GM12878 (cell line): ENCODE measurements at regions not wholly inside any gene's neighbourhood (a gene's known extent, or its start where the extent isn't known, plus 50 kb on each side); places are given as distances from the start of the nearest gene placed in this dataset.

ENCODE experiments used
- ATAC-seq: fragments of 200-7000 bp; cut with Tn5 transposase; 3 replicates; pipeline ENCODE4 v1.9.1; 2020; ENCODE audit warnings: mild to moderate bottlenecking, moderate library complexity
- BruUV-seq: library from RNA; stranded (reverse); fragments of 400-500 nt; replicated peaks from 2 replicates; lab custom pipeline; 2021; lab: Mats Ljungman, UMichigan
- CTCF ChIA-PET: fragments of 300-600 bp; sonication (Branson Sonifier 250); formaldehyde crosslinking; extraction: SDS; loops from one replicate; lab custom pipeline; 2021; ENCODE audit warnings: inconsistent platforms; lab: Yijun Ruan, JAX
- POLR2A ChIA-PET: fragments of 350-600 bp; formaldehyde crosslinking; extraction: SDS; loops from one replicate; lab custom pipeline; 2021; ENCODE audit warnings: inconsistent platforms; lab: Charles Lee
- RAD21 ChIA-PET: fragments of 300-600 bp; sonication (Branson Sonifier 250); formaldehyde crosslinking; loops from one replicate; lab custom pipeline; 2023; ENCODE audit warnings: antibody characterized with exemption; ENCODE audit not compliant: unreplicated experiment; lab: Charles Lee
- SMC1A ChIA-PET: fragments of 300-600 bp; sonication (Branson Sonifier 250); formaldehyde crosslinking; loops from one replicate; lab custom pipeline; 2023; ENCODE audit not compliant: unreplicated experiment, uncharacterized antibody; lab: Charles Lee
- DNase-seq: peaks from one replicate; pipeline ENCODE4 v3.0.0-alpha.2; 2011; ENCODE audit warnings: low read depth, low spot score
- FAIRE-seq: peaks from 3 replicates; lab custom pipeline; 2011; peaks lifted over from hg19 to GRCh38; lab: Jason Lieb, UNC
- H2AFZ ChIP-seq: 2 replicates; pipeline ENCODE4 v1.6.0; 2011; ENCODE audit warnings: low read depth, low read length, control low read depth; ENCODE audit not compliant: control insufficient read depth
- H3K27ac ChIP-seq: 2 replicates; pipeline ENCODE4 v1.5.1; 2011; ENCODE audit warnings: control low read depth; ENCODE audit not compliant: control insufficient read depth, insufficient read depth
- H3K27me3 ChIP-seq, 2 experiments: replicated peaks in 1 of 2; 2 replicates each; pipeline versions ENCODE4 v1.6.0 to v1.6.1; 2011; ENCODE audit warnings: low read length in 1 of 2; ENCODE audit not compliant: control insufficient read depth in 2 of 2, insufficient read depth in 2 of 2
- H3K36me3 ChIP-seq, 2 experiments: 2 replicates each; pipeline ENCODE4 v1.5.1; 2011; ENCODE audit warnings: low read length in 1 of 2; ENCODE audit not compliant: control insufficient read depth in 2 of 2, insufficient read depth in 2 of 2
- H3K4me1 ChIP-seq: 2 replicates; pipeline ENCODE4 v1.6.1; 2011; ENCODE audit warnings: mild to moderate bottlenecking, low read length, moderate library complexity, mixed read lengths; ENCODE audit not compliant: control insufficient read depth, insufficient read depth
- H3K4me2 ChIP-seq: 2 replicates; pipeline ENCODE4 v1.6.0; 2011; ENCODE audit warnings: control low read depth; ENCODE audit not compliant: control insufficient read depth, insufficient read depth
- H3K4me3 ChIP-seq: fragments of 200-600 bp; sonication (generic); 2 replicates; pipeline ENCODE4 v1.5.1; 2016
- H3K79me2 ChIP-seq: 2 replicates; pipeline ENCODE4 v1.6.0; 2011; ENCODE audit warnings: low read length; ENCODE audit not compliant: control insufficient read depth, insufficient read depth
- H3K9ac ChIP-seq: 2 replicates; pipeline ENCODE4 v1.8.0; 2011; ENCODE audit warnings: low read length, control low read depth, mixed read lengths; ENCODE audit not compliant: control insufficient read depth, insufficient read depth
- H3K9me3 ChIP-seq: replicated peaks from 3 replicates; pipeline ENCODE4 v1.5.1; 2011; ENCODE audit warnings: mild to moderate bottlenecking, low read length; ENCODE audit not compliant: control insufficient read depth, insufficient read depth
- H4K20me1 ChIP-seq: 2 replicates; pipeline ENCODE4 v1.6.0; 2011; ENCODE audit not compliant: control insufficient read depth, insufficient read depth
- ASH2L ChIP-seq: fragments of 300-600, 200-600 bp; sonication (generic); IDR thresholded peaks from 2 replicates; pipeline ENCODE4 v1.6.1; 2017; ENCODE audit warnings: low read depth, mild to moderate bottlenecking, borderline replicate concordance
- BMI1 ChIP-seq: fragments of 450-650 bp; IDR thresholded peaks from 2 replicates; pipeline ENCODE4 v1.6.1; 2016; ENCODE audit warnings: mild to moderate bottlenecking, moderate library complexity, borderline replicate concordance
- GABPA ChIP-seq: IDR thresholded peaks from 2 replicates; pipeline ENCODE4 v1.6.1; 2014; ENCODE audit warnings: antibody characterized with exemption, low read depth, mild to moderate bottlenecking, inconsistent platforms
- IRF4 ChIP-seq: IDR thresholded peaks from 2 replicates; pipeline ENCODE4 v1.6.1; 2011; ENCODE audit warnings: low read depth, low read length
- MEF2B ChIP-seq: fragments of 450-650 bp; IDR thresholded peaks from 2 replicates; pipeline ENCODE4 v1.6.1; 2018; ENCODE audit warnings: mild to moderate bottlenecking, moderate library complexity; ENCODE audit not compliant: partially characterized antibody, poor library complexity, severe bottlenecking
- NFYA ChIP-seq: IDR thresholded peaks from 2 replicates; pipeline ENCODE4 v1.6.1; 2011; ENCODE audit warnings: low read depth, mild to moderate bottlenecking, low read length, improper control_type of control experiment, borderline replicate concordance
- PBX3 ChIP-seq: IDR thresholded peaks from 2 replicates; pipeline ENCODE4 v1.6.1; 2011; ENCODE audit warnings: mild to moderate bottlenecking, low read depth, low read length, moderate library complexity; ENCODE audit not compliant: insufficient replicate concordance
- RB1 ChIP-seq: fragments of 450-650 bp; formaldehyde crosslinking; IDR thresholded peaks from 2 replicates; pipeline ENCODE4 v1.6.1; 2017; ENCODE audit warnings: mild to moderate bottlenecking, borderline replicate concordance
- SMARCA5 ChIP-seq: fragments of 450-650 bp; IDR thresholded peaks from 2 replicates; pipeline ENCODE4 v1.6.1; 2017; ENCODE audit warnings: mild to moderate bottlenecking
- ZBED1 ChIP-seq: IDR thresholded peaks from 2 replicates; pipeline ENCODE4 v1.6.1; 2016; ENCODE audit warnings: borderline replicate concordance
- ZNF622 ChIP-seq: fragments of 450-650 bp; IDR thresholded peaks from 2 replicates; pipeline ENCODE4 v1.6.1; 2017; ENCODE audit warnings: mild to moderate bottlenecking, inconsistent platforms
- WGBS: methylation state at CpG from one replicate; pipeline ENCODE4 v1.1.6; 2016; ENCODE audit warnings: low lambda C conversion rate; ENCODE audit not compliant: insufficient replicate concordance, insufficient coverage; ENCODE audit errors: missing lambda C conversion rate; 5-methylcytosine and 5-hydroxymethylcytosine counted together
- in situ Hi-C: fragments of 300-500 bp; cut with MboI; formaldehyde crosslinking; loops from 9 replicates; pipeline ENCODE4 v1.14.3; 2018; ENCODE audit warnings: mixed read lengths
- intact Hi-C: fragments of 100-400 bp; cut with micrococcal nuclease; formaldehyde crosslinking; loops from one replicate; pipeline ENCODE4 v1.14.2; 2022; ENCODE audit not compliant: unreplicated experiment
- TF ChIP-seq, protein P1 (sequence below): fragments of 450-650 bp; formaldehyde crosslinking; IDR thresholded peaks from 2 replicates; pipeline ENCODE4 v1.4.0; 2020; ENCODE audit warnings: mild to moderate bottlenecking, moderate library complexity

- Histone ChIP-seq H3K36me3 (no peaks in the 10 kb centered on the region), H3K79me2 (no peaks in the 10 kb centered on the region), H3K9me3 (no peaks in the 10 kb centered on the region; the same call in 2 of the 3 replicates), H3K4me3 (no peak overlapping the region), H3K9ac (no peak overlapping the region), H4K20me1 (no peaks in the 10 kb centered on the region), H3K27ac (no peak overlapping the region), H3K4me1 (peaks cover 16% of the 10 kb centered on the region), H3K4me2 (no peak overlapping the region), H2AFZ (no peak overlapping the region), H3K27me3 (no peaks in the 10 kb centered on the region)
- ATAC-seq: no peak
- intact Hi-C loops: no loop called here
- RAD21 ChIA-PET: no interaction called here
- 70% methylated on average over 5 of the region's 5 CpGs for WGBS
- no peak for FAIRE-seq
- no TSS peak for BruUV-seq
- CTCF ChIA-PET: no interaction called here
- no peak for TF ChIP-seq GABPA
- no peak for TF ChIP-seq SMARCA5
- TF ChIP-seq ASH2L: no peak
- no peak for TF ChIP-seq IRF4
- TF ChIP-seq RB1: no peak
- TF ChIP-seq MEF2B: no peak
- no peak for TF ChIP-seq BMI1
- TF ChIP-seq NFYA: no peak
- SMC1A ChIA-PET: interaction anchor here (1.3 to 2.0 kb wide), 4 partner anchors 9 to 135 kb away, joined by 4 to 8 read pairs (median 4); no protein-coding TSS in a partner anchor
- POLR2A ChIA-PET: no interaction called here
- no peak for DNase-seq
- in situ Hi-C loops: no loop called here
These were observed 137.3 kb upstream of the CPEB2 start for GRCh38 chr4:14865031-14865366.

DNA sequence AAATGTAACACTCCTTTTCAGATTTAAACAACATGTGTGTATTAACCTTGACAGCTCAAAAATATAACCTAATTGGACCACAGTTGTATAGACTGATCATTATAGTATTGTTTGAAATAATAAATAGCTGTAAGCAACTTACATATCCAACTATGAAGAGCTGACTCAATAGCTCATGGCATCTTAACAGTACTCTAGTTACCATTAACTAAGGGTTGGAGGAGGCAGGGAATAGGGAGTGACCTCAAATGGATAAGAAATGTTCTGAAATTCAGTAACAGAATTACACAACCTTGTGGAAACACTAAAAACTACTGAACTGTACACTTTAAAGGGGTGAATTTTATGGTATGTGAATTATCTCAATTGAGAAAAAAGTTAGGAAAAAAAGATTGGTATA lies 136.5 kb upstream of the CPEB2 start:
- no peak overlapping the region for H3K4me2 ChIP-seq
- no peak overlapping the region for H3K4me3 ChIP-seq
- SMC1A ChIA-PET: interaction anchor here (0.8 to 2.0 kb wide), 3 partner anchors 10 to 22 kb away, joined by 4 to 8 read pairs (median 5); no protein-coding TSS in a partner anchor
- no peaks in the 10 kb centered on the region; the same call in 1 of the 3 replicates for H3K9me3 ChIP-seq
- H3K27me3 ChIP-seq: no peaks in the 10 kb centered on the region
- no peak overlapping the region for H3K27ac ChIP-seq
- peaks cover 16% of the 10 kb centered on the region for H3K4me1 ChIP-seq
- CTCF ChIA-PET: no interaction called here
- intact Hi-C loops (no loop called here), in situ Hi-C loops (no loop called here)
- H3K79me2 ChIP-seq: no peaks in the 10 kb centered on the region
- no peaks in the 10 kb centered on the region for H3K36me3 ChIP-seq
- FAIRE-seq (no peak), ATAC-seq (no peak), DNase-seq (no peak)
- no peak overlapping the region for H3K9ac ChIP-seq
- POLR2A ChIA-PET: interaction anchor here (0.5 kb wide), 1 partner anchor 159 kb away, joined by 3 read pairs; no protein-coding TSS in a partner anchor
- no peaks in the 10 kb centered on the region for H4K20me1 ChIP-seq
- BruUV-seq: no TSS peak
- no peak overlapping the region for H2AFZ ChIP-seq
- RAD21 ChIA-PET: no interaction called here
- TF ChIP-seq ZNF622 (no peak), ZBED1 (no peak), PBX3 (no peak)
- TF ChIP-seq, protein P1, sequence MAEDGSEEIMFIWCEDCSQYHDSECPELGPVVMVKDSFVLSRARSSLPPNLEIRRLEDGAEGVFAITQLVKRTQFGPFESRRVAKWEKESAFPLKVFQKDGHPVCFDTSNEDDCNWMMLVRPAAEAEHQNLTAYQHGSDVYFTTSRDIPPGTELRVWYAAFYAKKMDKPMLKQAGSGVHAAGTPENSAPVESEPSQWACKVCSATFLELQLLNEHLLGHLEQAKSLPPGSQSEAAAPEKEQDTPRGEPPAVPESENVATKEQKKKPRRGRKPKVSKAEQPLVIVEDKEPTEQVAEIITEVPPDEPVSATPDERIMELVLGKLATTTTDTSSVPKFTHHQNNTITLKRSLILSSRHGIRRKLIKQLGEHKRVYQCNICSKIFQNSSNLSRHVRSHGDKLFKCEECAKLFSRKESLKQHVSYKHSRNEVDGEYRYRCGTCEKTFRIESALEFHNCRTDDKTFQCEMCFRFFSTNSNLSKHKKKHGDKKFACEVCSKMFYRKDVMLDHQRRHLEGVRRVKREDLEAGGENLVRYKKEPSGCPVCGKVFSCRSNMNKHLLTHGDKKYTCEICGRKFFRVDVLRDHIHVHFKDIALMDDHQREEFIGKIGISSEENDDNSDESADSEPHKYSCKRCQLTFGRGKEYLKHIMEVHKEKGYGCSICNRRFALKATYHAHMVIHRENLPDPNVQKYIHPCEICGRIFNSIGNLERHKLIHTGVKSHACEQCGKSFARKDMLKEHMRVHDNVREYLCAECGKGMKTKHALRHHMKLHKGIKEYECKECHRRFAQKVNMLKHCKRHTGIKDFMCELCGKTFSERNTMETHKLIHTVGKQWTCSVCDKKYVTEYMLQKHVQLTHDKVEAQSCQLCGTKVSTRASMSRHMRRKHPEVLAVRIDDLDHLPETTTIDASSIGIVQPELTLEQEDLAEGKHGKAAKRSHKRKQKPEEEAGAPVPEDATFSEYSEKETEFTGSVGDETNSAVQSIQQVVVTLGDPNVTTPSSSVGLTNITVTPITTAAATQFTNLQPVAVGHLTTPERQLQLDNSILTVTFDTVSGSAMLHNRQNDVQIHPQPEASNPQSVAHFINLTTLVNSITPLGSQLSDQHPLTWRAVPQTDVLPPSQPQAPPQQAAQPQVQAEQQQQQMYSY (CRISPR knock-in tag): no peak
